ENCODE measurements at regions not wholly inside any gene's neighbourhood (a gene's known extent, or its start where the extent isn't known, plus 50 kb on each side); places are given as distances from the start of the nearest gene placed in this dataset.
"Not testable (repeated sequence)": the region's sequence is repeated elsewhere in the genome, so short reads cannot be mapped to it uniquely, and the experiment has no call there.

GRCh38 chr13:59034198-59034597 is 1129.5 kb downstream of the DIAPH3 start:
- no peak for DNase-seq (ENCODE audit: low read depth in 1 of 2, low spot score in 1 of 2)
- in situ Hi-C loops (cut with HindIII; ENCODE audit: low pct_unique_long_range_greater_than_20kb, low sequenced_read_pairs) = no loop called here
- TF ChIP-seq JUND (IDR thresholded peaks at IDR 0.05; ENCODE audit: low read depth) = no peak

GRCh38 chr13:59038824-59039223 is 1124.9 kb downstream of the DIAPH3 start:
- DNase-seq (ENCODE audit: low read depth in 1 of 2, low spot score in 1 of 2) = peak in 1 of 2 experiments; percentile 2
- in situ Hi-C loops (cut with HindIII; ENCODE audit: low pct_unique_long_range_greater_than_20kb, low sequenced_read_pairs) = no loop called here
- no peak for TF ChIP-seq JUND (IDR thresholded peaks at IDR 0.05; ENCODE audit: low read depth)

- in situ Hi-C loops (cut with HindIII; ENCODE audit: low pct_unique_long_range_greater_than_20kb, low sequenced_read_pairs) = no loop called here
- TF ChIP-seq JUND (IDR thresholded peaks at IDR 0.05; ENCODE audit: low read depth) = no peak
- DNase-seq (ENCODE audit: low read depth in 1 of 2, low spot score in 1 of 2) = no peak
Observed at GRCh38 chr13:59043016-59043415, 1120.7 kb downstream of the DIAPH3 start.

- TF ChIP-seq JUND (IDR thresholded peaks at IDR 0.05; ENCODE audit: low read depth) = no peak
- in situ Hi-C loops (cut with HindIII; ENCODE audit: low pct_unique_long_range_greater_than_20kb, low sequenced_read_pairs) = no loop called here
- DNase-seq (ENCODE audit: low read depth in 1 of 2, low spot score in 1 of 2) = no peak
Observed at GRCh38 chr13:59047546-59047945, 1116.2 kb downstream of the DIAPH3 start.

- no peak for TF ChIP-seq JUND (IDR thresholded peaks at IDR 0.05; ENCODE audit: low read depth)
- in situ Hi-C loops (cut with HindIII; ENCODE audit: low pct_unique_long_range_greater_than_20kb, low sequenced_read_pairs) = no loop called here
- DNase-seq (ENCODE audit: low read depth in 1 of 2, low spot score in 1 of 2) = no peak
Observed at GRCh38 chr13:59061621-59062020, 1102.1 kb downstream of the DIAPH3 start.

- in situ Hi-C loops (cut with HindIII; ENCODE audit: low pct_unique_long_range_greater_than_20kb, low sequenced_read_pairs) = no loop called here
- no peak for DNase-seq (ENCODE audit: low read depth in 1 of 2, low spot score in 1 of 2)
- no peak for TF ChIP-seq JUND (IDR thresholded peaks at IDR 0.05; ENCODE audit: low read depth)
Observed at GRCh38 chr13:59064042-59064441, 1099.7 kb downstream of the DIAPH3 start.

GRCh38 chr13:59076386-59076785 is 1087.3 kb downstream of the DIAPH3 start:
- in situ Hi-C loops (cut with HindIII; ENCODE audit: low pct_unique_long_range_greater_than_20kb, low sequenced_read_pairs); DNase-seq (ENCODE audit: low read depth in 1 of 2, low spot score in 1 of 2): not testable (repeated sequence)

GRCh38 chr13:59086147-59086546 is 1077.6 kb downstream of the DIAPH3 start:
- no peak for DNase-seq (ENCODE audit: low read depth in 1 of 2, low spot score in 1 of 2)
- no peak for TF ChIP-seq JUND (IDR thresholded peaks at IDR 0.05; ENCODE audit: low read depth)
- in situ Hi-C loops (cut with HindIII; ENCODE audit: low pct_unique_long_range_greater_than_20kb, low sequenced_read_pairs) = no loop called here

- DNase-seq (ENCODE audit: low read depth in 1 of 2, low spot score in 1 of 2) = no peak
- TF ChIP-seq JUND (IDR thresholded peaks at IDR 0.05; ENCODE audit: low read depth) = no peak
- in situ Hi-C loops (cut with HindIII; ENCODE audit: low pct_unique_long_range_greater_than_20kb, low sequenced_read_pairs) = no loop called here
Observed at GRCh38 chr13:59088716-59089115, 1075.0 kb downstream of the DIAPH3 start.

GRCh38 chr13:59094181-59094580 is 1069.5 kb downstream of the DIAPH3 start:
- no peak for TF ChIP-seq JUND (IDR thresholded peaks at IDR 0.05; ENCODE audit: low read depth)
- in situ Hi-C loops (cut with HindIII; ENCODE audit: low pct_unique_long_range_greater_than_20kb, low sequenced_read_pairs) = no loop called here
- DNase-seq (ENCODE audit: low read depth in 1 of 2, low spot score in 1 of 2) = no peak

- in situ Hi-C loops (cut with HindIII; ENCODE audit: low pct_unique_long_range_greater_than_20kb, low sequenced_read_pairs) = no loop called here
- DNase-seq (ENCODE audit: low read depth in 1 of 2, low spot score in 1 of 2) = no peak
- no peak for TF ChIP-seq JUND (IDR thresholded peaks at IDR 0.05; ENCODE audit: low read depth)
Observed at GRCh38 chr13:59099182-59099974, 1064.3 kb downstream of the DIAPH3 start.

GRCh38 chr13:59103004-59103768 is 1060.5 kb downstream of the DIAPH3 start:
- no peak for DNase-seq (ENCODE audit: low read depth in 1 of 2, low spot score in 1 of 2)
- in situ Hi-C loops (cut with HindIII; ENCODE audit: low pct_unique_long_range_greater_than_20kb, low sequenced_read_pairs) = no loop called here
- no peak for TF ChIP-seq JUND (IDR thresholded peaks at IDR 0.05; ENCODE audit: low read depth)

- no peak for TF ChIP-seq JUND (IDR thresholded peaks at IDR 0.05; ENCODE audit: low read depth)
- DNase-seq (ENCODE audit: low read depth in 1 of 2, low spot score in 1 of 2) = no peak
- in situ Hi-C loops (cut with HindIII; ENCODE audit: low pct_unique_long_range_greater_than_20kb, low sequenced_read_pairs) = no loop called here
Observed at GRCh38 chr13:59111751-59112171, 1052.0 kb downstream of the DIAPH3 start.

Data from T47D (cell line).